ENCODE measurements at regions not wholly inside any gene's neighbourhood (a gene's known extent, or its start where the extent isn't known, plus 50 kb on each side); places are given as distances from the start of the nearest gene placed in this dataset.

GRCh38 chr14:98756749-98757148, 515.2 kb downstream of the BCL11B start:
- TF ChIP-seq CTCF (IDR thresholded peaks at IDR 0.05) (no peak), ZFX (IDR thresholded peaks at IDR 0.05; ENCODE audit: borderline replicate concordance) (no peak)
